ENCODE measurements at regions not wholly inside any gene's neighbourhood (a gene's known extent, or its start where the extent isn't known, plus 50 kb on each side); places are given as distances from the start of the nearest gene placed in this dataset.

- Histone ChIP-seq H3K9ac (ENCODE audit: low read length) (no peak overlapping the region), H3F3A (ENCODE audit: insufficient read depth, low read length, poor library complexity, severe bottlenecking) (no peaks in the 10 kb centered on the region), H3K4me3 (ENCODE audit: low read length) (no peak overlapping the region), H3K27ac (ENCODE audit: low read length) (no peak overlapping the region), H3K79me2 (replicated peaks; ENCODE audit: insufficient read depth, low read length) (no peaks in the 10 kb centered on the region), H3K9me2 (ENCODE audit: insufficient read depth, low read length) (no peaks in the 10 kb centered on the region), H3K36me3 (ENCODE audit: insufficient read depth, low read length) (no peaks in the 10 kb centered on the region), H3K9me3 (ENCODE audit: low read length) (peaks cover 4% of the 10 kb centered on the region), H4K20me1 (ENCODE audit: insufficient read depth) (no peaks in the 10 kb centered on the region), H3K27me3 (ENCODE audit: insufficient read depth, low read depth, low read length) (no peaks in the 10 kb centered on the region), H2AFZ (ENCODE audit: low read depth, low read length) (no peak overlapping the region), H3K4me2 (ENCODE audit: low read length) (no peak overlapping the region)
- TF ChIP-seq RAD21 (conservative IDR thresholded peaks at IDR 0.05), result no peak
- no peak for TF ChIP-seq POLR2AphosphoS5 (IDR thresholded peaks at IDR 0.05)
- no peak for TF ChIP-seq REST (IDR thresholded peaks at IDR 0.05; ENCODE audit: borderline replicate concordance)
- TF ChIP-seq EZH2 (IDR thresholded peaks at IDR 0.05; ENCODE audit: borderline replicate concordance, insufficient read depth, low read length, poor library complexity, severe bottlenecking), result no peak
- no peak for TF ChIP-seq MXI1 (conservative IDR thresholded peaks at IDR 0.05; ENCODE audit: poor library complexity, severe bottlenecking)
- TF ChIP-seq CTCF (IDR thresholded peaks at IDR 0.05; ENCODE audit: poor library complexity, severe bottlenecking), result no peak
- TF ChIP-seq EP300 (conservative IDR thresholded peaks at IDR 0.05; ENCODE audit: poor library complexity, severe bottlenecking), result no peak
- no peak for TF ChIP-seq SMC3 (conservative IDR thresholded peaks at IDR 0.05; ENCODE audit: poor library complexity)
- no peak for TF ChIP-seq TAF1 (IDR thresholded peaks at IDR 0.05; ENCODE audit: low read depth)
Measured at GRCh38 chr12:41736436-41736835, 408.2 kb downstream of the GXYLT1 start.

DNA sequence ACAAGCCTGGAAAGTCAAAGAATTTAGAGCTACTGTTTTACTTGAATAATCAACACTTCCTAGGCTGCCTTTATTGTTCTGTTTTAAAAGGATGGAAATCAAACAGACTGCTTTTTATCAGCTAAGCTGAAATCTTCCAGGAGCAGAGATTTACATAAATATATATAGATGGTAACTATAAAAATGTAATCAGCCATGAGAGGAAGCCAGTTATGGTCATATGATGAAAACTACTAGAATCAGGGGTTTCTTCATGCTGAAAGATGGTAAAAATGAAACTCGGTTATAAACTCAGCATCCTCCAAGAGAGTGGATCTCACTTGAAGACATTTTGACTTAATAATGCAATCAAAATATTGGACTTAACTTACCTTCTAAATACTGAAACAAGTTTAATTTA, 413.0 kb downstream of the GXYLT1 start:
- no peak for TF ChIP-seq TAF1 (IDR thresholded peaks at IDR 0.05; ENCODE audit: low read depth)
- no peak for TF ChIP-seq POLR2AphosphoS5 (IDR thresholded peaks at IDR 0.05)
- no peak for TF ChIP-seq REST (IDR thresholded peaks at IDR 0.05; ENCODE audit: borderline replicate concordance)
- TF ChIP-seq SMC3 (conservative IDR thresholded peaks at IDR 0.05; ENCODE audit: poor library complexity), result no peak
- TF ChIP-seq EZH2 (IDR thresholded peaks at IDR 0.05; ENCODE audit: borderline replicate concordance, insufficient read depth, low read length, poor library complexity, severe bottlenecking), result no peak
- TF ChIP-seq RAD21 (conservative IDR thresholded peaks at IDR 0.05), result no peak
- TF ChIP-seq MXI1 (conservative IDR thresholded peaks at IDR 0.05; ENCODE audit: poor library complexity, severe bottlenecking), result no peak
- no peak for TF ChIP-seq CTCF (IDR thresholded peaks at IDR 0.05; ENCODE audit: poor library complexity, severe bottlenecking)
- no peak for TF ChIP-seq EP300 (conservative IDR thresholded peaks at IDR 0.05; ENCODE audit: poor library complexity, severe bottlenecking)
- Histone ChIP-seq H3K27me3 (ENCODE audit: insufficient read depth, low read depth, low read length) (no peaks in the 10 kb centered on the region), H3K36me3 (ENCODE audit: insufficient read depth, low read length) (no peaks in the 10 kb centered on the region), H3K9me2 (ENCODE audit: insufficient read depth, low read length) (no peaks in the 10 kb centered on the region), H3K79me2 (replicated peaks; ENCODE audit: insufficient read depth, low read length) (no peaks in the 10 kb centered on the region), H3K27ac (ENCODE audit: low read length) (no peak overlapping the region), H3K9me3 (ENCODE audit: low read length) (peaks cover 4% of the 10 kb centered on the region), H3F3A (ENCODE audit: insufficient read depth, low read length, poor library complexity, severe bottlenecking) (no peaks in the 10 kb centered on the region), H4K20me1 (ENCODE audit: insufficient read depth) (no peaks in the 10 kb centered on the region), H2AFZ (ENCODE audit: low read depth, low read length) (peak overlapping the region; percentile 5), H3K9ac (ENCODE audit: low read length) (no peak overlapping the region), H3K4me2 (ENCODE audit: low read length) (no peak overlapping the region), H3K4me3 (ENCODE audit: low read length) (no peak overlapping the region)

Data from neural cell (in vitro differentiated cells).